CMK (cell line): ENCODE measurements at regions not wholly inside any gene's neighbourhood (a gene's known extent, or its start where the extent isn't known, plus 50 kb on each side); places are given as distances from the start of the nearest gene placed in this dataset.
"Not testable (repeated sequence)": the region's sequence is repeated elsewhere in the genome, so short reads cannot be mapped to it uniquely, and the experiment has no call there.

Experiments
- DNase-seq: peaks from one replicate; pipeline ENCODE4 v3.0.0-alpha.2; 2010; ENCODE audit warnings: low read depth

DNA sequence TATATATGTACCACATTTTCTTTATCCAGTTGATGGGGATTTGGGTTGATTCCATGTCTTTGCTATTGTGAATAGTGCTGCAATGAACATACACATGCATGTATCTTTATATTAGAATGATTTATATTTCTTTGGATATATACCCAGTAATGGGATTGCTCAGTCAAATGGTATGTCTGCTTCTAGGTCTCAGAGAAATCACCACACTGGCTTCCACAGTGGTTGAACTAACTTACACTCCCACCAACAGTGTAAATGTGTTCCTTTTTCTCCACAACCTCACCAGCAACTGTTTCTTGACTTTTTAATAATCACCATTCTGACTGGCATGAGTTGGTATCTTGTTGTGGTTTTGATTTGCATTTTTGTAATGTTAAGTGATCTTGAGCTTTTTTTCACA is 452.2 kb upstream of the FLRT2 start:
- not testable (repeated sequence) for DNase-seq

DNA sequence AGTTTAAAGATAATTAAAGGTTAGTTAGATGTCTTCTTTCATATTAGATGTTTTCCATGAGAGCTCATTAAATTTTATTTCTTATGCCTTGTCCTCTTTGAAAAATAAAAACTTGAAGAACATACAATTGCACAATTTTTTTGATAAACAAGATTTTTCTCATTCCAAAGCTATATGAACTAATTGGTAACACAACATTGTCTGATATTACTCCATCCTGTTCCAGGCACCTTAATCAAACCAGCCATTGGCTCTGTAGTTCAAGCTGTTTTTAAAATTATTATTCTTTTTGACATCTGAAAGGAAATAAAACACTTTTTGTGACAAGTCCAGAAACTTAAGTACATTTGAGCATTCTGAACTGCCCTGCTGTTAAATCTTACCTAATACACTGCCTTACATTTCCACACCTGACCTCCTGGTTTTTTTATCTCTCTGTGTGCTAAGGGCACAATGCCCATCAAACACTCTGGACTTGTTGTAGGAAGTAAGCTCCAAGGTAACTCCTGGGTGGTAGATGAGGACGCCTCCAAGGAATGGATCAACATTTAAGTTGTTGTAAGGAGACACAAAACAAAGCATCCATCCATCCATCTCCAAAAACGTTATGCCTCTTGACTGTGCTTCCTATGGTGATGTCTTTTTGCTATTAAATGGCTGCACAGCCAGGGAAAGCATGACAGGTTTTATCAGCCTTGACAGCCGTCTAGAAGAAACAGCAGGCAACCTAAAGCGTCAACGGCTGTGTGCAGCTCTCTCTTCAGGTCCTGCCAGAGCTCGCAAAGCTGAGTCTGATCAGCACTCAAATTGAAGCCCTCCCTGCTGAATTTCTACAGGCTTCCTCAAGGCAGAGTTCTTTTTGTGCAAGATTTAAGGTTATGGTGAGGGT is 449.9 kb upstream of the FLRT2 start:
- DNase-seq, result no peak

DNA sequence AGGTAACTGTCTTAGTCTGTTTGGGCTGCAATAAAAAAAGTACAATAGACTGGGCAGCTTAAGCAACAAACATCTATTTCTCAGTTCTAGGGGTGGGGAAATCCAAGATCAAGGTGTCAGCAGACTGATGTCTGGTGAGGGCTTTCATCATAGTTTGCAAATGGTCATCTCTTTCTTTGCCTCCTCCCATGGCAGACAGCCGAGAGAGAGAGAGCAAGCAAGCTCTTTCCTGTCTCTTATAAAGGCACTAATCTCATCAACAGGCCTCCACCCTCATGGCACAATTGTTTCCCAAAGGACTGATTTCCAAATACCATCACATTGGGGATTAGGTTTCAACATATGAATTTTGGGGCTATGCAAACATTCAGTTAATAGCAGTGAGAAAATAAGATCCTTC is 445.6 kb upstream of the FLRT2 start:
- no peak for DNase-seq

DNA sequence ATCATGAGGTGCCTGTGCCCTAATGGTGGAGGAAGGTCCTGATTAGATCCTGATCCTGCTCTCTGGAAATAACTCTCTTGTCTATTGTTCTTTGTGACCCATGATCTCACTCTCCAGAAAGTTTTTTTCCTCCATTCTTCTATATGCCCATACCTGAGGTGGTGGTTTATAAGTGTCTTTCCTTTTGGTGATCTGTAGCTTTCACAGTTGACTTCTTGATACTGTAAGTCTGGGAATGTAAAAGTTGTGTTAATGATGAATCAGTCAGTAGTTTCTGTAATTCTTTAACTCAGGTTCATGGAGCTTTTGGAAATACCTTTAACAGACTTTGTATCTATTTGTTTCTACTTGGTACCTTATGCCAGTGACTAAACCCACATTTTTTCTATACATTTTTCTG is 444.0 kb upstream of the FLRT2 start:
- no peak for DNase-seq

DNA sequence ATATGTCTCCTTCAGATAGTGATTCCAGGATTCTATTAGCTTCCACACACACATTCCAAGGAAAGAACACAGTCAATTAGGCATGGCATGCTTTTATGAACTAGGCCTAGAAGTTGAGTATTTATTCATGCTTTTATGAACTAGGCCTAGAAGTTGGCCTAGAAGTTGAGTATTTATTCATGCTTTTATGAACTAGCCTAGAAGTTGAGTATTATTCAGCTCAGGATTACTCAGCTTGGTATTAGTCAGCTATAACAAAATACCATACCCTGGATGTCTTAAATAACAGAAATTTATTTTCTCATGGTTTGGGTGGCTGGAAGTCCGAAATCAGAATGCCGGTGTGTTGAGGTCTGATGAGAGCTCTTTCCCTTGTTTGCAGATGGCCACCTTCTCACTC is 442.7 kb upstream of the FLRT2 start:
- DNase-seq, result no peak

DNA sequence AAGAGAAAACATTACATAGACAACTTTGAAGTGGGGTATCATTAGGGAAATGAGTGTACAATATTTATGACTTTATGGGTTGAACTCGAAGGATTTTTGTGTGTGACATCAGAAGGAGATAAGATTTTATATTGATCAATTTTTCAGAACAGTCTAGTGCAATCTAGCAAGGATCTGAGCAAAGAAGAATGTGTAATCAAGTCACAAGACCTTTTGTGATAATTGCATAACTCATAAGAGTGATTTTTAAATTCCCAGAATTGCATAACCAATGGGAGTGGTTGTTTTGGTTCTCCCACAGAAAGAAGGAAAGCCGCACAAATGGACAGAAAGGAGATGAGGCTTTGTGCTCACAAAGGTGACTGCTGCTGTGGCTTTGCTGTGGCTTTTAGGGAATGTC is 441.8 kb upstream of the FLRT2 start:
- no peak for DNase-seq

DNA sequence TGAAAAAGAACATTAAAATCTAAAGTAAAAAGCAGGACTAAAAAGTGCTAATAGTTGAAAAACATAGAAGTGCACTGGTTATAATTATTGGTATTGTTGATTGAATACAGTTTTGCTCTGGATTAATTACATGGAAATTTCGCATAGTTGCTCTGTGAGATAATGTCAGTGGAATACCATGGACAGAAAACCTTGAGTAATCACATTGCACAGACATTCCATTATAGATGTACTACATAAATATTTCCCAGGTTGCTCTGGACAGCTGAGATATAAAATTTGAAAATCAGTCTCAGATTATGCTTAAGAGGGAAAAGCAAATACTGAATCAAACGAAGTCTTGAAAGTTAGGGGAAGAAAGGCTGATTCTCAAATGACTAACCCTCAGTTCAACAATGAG is 439.3 kb upstream of the FLRT2 start:
- no peak for DNase-seq

DNA sequence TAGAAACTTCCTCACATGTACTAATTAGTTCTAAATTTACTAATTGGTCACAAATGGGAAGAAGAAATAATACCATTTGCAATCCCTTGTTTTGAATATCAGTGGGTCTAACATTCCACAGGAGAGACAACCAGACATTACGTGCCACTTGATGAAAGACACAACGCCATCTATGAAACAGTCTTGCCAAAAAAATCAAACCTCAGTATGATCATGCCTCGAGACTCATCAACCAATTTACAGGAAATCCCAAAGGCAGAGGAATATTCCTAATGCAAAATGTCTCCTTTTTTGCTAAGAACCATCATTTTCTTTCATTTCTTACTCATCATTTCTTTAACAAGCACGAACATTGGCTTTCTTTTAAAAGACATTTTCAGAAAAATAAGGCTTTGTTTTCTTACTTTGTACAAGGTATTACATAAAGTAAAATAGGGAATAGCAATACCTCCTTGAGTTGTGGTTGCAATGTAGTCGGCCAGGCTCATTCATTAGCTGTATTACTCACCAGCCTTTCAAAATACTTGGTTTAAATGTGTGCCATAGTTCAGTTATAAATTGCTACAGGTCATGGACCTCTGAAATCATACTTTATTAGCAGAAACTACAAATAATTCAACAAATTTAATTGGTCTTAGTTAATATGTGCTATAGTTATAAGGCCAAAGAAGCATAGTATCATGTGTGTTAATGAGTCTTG is 436.2 kb upstream of the FLRT2 start:
- DNase-seq, result no peak

DNA sequence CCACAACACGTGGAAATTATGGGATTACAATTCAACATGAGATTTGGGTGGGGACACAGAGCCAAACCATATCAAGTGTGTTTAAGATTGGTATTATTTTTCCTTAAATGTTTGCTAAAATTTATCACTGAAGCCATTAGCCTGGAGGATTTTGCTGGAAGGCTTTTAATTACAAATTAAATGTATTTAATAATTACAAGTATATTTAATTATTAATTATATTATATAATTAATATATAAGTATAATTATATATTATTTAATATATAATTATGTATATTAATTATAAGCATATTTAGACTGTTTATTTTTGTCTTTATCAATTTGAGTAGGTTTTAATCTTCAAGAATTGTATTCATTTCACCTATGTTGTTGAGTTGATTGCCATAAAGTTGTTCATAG is 427.4 kb upstream of the FLRT2 start:
- no peak for DNase-seq

DNA sequence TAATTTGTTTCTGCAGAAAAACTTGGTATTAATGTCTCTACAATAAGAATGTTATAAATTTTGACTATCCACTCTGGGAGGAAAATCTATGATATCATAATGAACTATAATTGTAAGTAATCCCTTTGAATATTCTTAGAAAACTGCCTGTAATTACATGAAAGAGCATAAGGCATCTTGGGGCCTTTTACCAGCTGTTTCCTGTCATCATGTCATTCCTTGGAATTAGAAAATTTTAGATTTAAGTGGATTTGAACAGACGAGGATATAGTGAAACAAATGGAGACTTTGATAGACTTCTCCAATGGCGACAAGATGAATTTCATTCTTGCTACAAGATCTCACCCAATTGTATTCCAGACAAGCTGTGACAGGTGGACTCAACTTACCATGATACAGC is 423.4 kb upstream of the FLRT2 start:
- no peak for DNase-seq

DNA sequence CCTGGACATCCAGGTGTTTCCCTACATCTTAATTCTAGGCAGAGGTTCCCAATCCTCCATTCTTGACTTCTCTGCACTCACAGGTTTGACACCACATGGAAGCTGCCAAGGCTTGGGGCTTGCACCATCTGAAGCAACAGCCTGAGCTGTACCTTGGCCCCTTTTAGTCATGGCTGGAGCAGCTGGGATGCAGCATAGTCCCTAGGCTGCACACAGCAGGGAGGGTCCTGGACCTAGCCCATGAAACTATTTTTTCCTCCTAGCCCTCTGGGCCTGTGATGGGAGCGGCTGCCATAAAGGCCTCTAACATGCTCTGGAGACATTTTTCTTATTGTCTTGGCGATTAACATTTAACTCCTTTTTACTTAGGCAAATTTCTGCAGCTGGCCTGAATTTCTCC is 417.2 kb upstream of the FLRT2 start:
- DNase-seq, result no peak

DNA sequence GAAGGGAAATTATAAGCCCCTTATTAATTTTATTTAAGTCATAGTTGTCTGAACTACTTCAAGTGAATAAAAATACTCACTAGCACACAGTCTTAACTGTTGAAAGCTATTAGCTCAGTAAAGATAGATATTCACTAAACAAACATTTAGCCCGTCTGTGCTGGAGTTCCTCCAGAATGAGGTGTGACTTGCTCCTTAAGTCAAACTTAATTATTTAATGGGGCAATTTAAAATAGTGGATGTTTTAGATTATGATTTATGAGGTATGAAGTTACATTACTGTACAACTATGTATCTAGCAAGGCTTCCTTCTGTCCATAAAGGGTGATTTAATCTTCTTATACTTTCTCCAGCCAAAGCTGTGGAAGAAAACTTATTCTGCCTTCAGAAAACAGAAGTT is 414.0 kb upstream of the FLRT2 start:
- no peak for DNase-seq

DNA sequence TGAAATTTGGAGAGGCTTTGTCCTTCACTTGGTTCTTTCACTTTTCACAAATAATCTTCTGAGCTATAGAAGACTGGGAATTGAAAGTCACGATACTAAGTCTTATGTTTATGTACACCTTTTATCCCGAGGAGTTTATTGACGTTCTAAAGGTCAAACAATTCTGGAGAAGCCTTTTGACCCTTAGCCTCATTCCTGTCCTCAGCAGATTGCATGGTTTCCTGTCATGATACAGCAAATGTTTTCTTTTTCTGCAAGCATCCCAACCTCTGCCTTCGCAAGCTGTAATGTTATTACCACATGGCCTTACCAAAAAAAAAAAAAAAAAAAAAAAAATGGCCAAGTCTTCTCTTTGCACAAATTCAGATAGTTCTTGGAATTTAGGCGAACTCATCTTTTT is 411.7 kb upstream of the FLRT2 start:
- DNase-seq, result no peak

DNA sequence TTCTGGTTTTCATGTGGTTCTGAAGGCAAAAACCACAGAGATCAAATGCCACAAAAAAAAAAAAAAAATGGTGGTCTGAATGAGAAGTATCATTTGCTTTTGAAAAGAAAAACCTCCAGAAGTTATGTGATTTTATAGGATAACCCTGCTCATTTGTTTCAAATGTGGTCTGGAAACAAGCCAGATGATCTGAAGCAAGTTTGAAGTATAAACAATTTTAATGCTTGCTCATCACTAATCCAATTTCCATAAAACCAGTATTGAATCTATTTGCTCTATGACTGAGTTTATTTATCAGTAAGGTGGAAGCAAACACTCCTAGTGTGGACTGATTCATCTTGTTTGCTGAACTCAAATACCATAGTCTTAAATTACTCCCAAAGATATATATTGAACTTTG is 407.3 kb upstream of the FLRT2 start:
- DNase-seq, result no peak

DNA sequence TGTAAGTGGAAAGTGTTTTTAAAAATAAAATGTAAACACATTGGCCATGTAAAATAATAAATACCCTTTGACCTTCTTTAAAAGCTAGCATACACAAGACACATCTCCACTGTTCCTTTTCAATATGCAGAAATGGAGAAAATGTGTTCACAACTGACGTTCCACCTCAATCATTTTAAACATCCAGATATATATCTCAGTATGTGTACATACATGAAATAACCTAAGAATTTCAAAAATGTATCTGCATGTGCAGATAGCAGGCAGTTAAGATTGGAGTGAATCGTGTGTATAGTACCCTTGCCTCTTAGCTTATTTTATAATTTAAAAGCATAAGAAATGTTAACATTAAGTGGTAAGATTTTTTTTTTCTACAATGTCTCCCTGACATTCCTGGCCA is 406.2 kb upstream of the FLRT2 start:
- DNase-seq, result no peak

DNA sequence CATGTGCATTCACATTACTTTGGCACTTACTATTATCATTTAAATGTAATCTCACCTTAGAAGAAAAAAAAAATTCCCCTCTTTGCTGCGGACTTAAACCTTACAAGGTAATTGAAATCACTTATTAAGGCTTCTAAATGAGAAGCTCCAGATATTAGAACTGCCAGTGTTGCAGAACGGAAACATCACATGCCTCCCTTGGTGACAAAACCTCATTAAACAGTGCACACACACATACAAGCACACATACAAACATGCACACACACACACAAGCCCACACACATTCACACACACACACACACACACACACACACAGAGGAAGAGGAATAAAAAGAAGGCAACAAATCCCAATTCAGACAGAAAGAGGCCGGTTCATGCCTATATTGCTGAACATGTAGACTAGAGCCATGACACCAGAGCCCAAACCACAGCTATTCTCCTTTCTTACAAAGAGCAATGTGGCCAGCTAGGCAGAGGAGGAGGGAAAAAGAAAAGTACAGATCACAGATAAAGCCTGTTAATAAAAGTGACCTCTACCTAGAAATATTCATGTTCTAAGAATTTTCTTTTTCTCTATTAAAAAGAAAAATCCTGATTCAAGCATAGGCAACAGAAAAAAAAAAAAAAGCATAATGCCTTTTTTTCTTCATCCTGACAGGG is 405.2 kb upstream of the FLRT2 start:
- DNase-seq, result no peak

DNA sequence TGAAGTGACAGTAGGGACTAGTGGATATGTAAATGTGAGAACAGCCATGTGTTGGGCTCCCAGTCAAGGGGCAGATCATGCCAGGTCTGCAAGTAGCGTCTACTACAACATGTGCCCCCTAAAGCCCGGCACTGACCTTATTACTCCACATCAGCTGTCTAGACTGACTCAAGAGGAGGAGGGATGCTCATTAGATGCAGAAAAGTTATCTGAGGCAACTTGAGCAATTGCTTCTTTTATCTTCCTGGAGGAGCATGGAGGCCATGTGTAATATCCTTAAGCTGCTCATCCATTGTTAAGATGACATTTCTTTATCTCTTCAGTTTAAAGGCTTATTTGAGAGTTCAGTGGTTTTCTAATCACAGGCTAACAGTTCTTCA is 404.7 kb upstream of the FLRT2 start:
- no peak for DNase-seq

DNA sequence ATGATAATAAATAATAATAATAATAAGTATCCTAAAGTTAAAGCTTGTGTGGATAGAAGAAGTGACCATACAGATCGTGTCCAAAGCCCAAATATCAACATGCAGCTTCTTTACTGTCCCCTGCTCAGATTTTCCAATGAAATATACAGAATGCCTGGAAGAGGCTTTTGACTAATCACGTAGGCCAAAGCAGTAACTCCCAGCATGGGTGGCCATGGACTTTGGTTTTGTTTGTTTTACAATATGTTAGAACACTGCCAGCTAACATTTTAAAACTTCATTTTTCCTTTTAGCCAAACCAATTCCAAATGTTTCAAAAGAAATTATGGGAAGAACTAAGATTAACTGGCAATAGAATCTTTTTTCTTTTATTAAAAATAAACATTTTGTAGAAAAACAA is 400.0 kb upstream of the FLRT2 start:
- no peak for DNase-seq

DNA sequence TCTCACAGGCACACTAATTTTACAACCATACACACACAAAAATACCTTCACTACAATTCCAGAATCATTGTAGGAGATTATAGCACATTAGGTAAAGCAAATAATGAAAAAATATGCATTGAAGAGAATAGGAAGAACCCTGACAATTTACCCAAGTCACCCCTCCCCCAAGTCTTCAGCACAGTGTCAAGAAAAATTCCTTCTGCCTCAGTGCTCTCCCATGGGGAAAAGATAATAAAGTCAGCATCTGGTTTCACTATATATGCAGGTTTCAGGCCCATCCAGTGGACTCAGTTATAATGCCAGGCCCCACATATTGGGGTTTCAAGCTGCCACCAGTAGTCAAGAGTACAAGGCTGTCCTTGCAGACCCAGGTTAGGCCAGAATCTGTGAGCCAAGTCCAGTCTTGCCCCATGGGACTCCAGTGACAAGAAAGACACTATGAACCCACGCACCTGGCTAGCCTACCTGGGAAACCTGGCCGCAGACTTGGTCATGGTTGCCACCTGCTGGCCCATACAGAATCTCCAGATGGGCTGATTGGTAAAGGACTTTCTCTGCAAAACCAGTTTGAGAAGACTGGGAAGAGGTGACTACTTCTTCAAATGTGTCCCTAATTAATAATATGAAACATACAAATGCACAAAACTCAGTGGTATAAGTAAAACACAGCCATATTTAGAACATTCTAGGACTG is 398.6 kb upstream of the FLRT2 start:
- DNase-seq, result no peak

DNA sequence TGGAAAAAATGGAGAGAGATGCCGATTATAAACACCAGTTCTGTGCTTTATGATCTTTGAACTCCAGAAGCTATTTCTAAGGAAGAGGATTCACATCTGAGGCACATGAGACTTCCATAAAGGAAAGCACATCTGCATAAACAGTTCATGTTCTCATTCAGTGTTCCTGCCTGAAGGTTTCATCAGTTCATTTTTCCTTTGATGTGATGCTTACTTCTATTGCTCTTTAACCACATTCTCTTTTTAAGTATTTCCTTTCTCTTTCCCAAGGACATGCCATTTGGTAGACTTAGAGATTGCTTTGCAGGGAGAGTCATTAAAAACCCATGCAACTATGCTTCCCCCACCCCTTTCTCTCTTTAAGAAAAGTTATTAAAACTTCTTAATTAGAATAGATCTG is 387.0 kb upstream of the FLRT2 start:
- no peak for DNase-seq

DNA sequence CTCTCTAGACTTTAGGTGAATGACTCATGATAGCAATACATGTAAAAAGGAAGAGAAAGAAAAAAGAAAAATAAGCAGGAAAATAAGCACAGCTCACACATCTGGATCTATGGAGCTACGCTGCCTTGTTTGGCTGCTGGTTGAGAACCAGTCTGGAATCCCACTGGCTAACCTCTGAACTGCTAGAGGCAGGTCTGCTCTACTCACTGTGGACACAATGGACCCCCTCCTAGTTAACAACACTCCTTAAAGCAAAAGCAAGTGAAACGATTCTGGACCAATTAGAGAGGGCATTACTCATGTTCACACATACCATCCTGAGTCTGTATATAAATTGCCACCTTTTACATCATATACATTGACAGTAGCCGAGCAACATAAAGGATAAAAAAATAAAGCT is 383.2 kb upstream of the FLRT2 start:
- no peak for DNase-seq

DNA sequence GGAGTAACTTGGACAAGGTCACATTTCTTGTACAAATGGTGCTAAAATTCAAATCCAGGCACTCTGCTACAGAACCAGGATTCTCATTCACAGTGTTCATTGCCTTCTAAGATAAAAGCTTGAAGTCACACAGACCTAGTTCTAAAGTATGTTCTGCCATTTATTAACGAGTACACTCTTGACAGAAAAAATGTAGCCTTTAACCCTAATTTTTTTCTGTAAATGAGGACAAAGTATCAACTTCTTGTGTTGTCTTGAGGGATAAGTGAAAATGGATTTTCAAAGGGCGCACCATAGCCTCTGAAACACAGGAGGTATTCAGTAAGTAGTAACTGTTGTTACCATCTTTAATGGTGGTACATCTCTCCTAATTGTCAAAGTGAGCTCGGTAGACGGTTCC is 379.8 kb upstream of the FLRT2 start:
- no peak for DNase-seq

DNA sequence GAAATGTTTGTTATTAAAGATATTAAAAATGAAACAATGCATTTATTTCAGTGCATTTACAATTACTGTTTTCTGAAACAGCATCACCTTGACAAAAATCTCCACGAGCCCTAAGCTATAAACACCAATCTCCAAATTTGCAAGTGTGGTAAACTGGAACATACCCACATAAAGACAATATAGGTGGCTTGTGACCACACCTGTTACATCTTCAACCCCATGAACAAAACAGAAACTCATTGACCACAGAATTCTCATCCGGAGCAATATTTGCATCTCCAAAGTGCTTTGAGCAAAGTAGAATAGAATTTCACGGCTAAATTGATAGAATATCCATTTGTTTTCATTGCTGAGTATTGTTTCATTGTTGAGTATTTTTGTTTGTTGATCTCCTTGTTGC is 375.2 kb upstream of the FLRT2 start:
- no peak for DNase-seq
